ENCODE measurements at regions not wholly inside any gene's neighbourhood (a gene's known extent, or its start where the extent isn't known, plus 50 kb on each side); places are given as distances from the start of the nearest gene placed in this dataset.
"Not testable (repeated sequence)": the region's sequence is repeated elsewhere in the genome, so short reads cannot be mapped to it uniquely, and the experiment has no call there.

DNA sequence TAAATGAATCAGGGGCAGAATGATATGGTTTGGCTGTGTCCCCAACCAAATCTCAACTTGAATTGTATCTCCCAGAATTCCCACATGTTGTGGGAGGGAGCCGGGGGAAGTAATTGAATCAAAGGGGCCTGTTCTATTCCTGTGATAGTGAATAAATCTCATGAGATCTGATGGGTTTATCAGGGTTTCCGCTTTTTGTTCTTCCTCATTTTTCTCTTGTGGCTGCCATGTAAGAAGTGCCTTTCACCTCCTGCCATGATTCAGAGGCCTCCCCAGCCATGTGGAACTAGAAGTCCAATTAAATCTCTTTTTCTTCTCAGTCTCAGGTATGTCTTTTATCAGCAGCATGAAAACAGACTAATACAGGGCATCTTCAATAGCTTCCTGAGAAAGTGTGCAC is 107.0 kb downstream of the OTUD1 start:
- not testable (repeated sequence) for DNase-seq

- DNase-seq, result no peak
Measured at GRCh38 chr10:23556727-23557440, 118.0 kb downstream of the OTUD1 start.

- no peak for DNase-seq
Measured at GRCh38 chr10:23557777-23558176, 118.9 kb downstream of the OTUD1 start.

- DNase-seq, result no peak
Measured at GRCh38 chr10:23558361-23558799, 119.5 kb downstream of the OTUD1 start.

GRCh38 chr10:23568996-23569395 is 130.1 kb downstream of the OTUD1 start:
- DNase-seq, result no peak

DNA sequence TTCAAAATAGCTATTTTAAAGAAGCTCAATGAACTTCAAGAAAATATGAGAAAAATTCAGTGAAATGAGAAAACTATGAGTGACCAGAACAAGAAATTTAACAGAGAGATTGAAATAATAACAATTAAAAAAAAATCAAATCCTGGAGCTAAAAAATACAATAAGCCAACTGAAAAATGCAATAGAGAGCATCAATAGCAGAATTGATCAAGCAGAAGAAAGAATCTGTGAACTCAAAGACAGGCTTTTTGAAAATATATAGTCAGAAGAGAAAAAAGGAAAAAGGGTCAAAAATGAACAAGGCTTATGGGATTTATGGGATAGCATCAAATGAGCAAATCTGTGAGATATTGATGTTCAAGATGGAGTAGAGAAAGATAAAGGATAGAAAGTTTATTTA is 133.0 kb downstream of the OTUD1 start:
- no peak for DNase-seq

DNA sequence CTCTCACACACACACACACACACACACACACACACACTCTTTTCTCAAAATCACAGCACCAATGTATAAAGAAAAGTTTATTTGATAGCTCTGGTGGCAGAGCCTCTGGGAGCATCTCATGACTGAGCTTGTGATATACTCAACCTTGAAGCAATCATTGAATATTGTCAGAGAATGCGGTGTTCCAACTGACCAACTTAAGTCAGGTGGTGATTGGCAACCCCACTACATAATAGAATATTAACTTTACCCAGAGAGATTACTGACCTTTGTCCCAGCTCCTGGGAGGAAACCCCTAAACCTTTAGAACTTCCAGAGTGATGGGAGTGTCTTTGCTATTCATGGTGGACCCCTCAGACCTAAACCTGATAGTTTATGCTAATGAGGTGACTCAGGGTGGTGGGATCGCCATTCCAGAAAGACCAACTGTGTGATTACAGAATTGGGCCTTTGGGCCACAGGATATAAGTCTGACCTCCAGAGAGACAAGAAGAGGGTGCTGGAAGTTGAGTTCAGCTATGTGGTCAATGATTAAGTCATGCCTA is 143.1 kb downstream of the OTUD1 start:
- no peak for DNase-seq

DNA sequence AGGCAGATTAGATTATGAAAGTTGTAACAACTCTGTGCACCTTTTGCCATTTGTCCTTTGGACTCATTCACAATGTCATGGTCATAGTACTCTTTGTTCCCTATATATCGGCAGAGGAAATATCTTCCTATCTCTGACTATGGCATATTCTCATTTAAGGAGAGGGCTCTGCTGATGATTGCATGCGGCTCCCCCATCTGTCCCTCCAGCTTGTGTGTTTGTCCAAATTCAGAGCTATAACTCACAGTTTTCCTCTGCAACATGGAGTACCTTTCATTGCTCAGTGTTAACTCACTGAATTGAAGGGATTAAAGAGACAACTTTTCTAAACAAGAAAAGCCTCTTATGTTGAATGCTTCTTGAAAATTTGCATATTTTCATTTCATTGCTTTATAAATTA is 145.5 kb downstream of the OTUD1 start:
- no peak for DNase-seq

- DNase-seq, result no peak
Measured at GRCh38 chr10:23585186-23585585, 146.3 kb downstream of the OTUD1 start.

GRCh38 chr10:23585666-23586065 is 146.8 kb downstream of the OTUD1 start:
- DNase-seq, result no peak

GRCh38 chr10:23595278-23595677 is 156.4 kb downstream of the OTUD1 start:
- DNase-seq, result not testable (repeated sequence)

GRCh38 chr10:23604613-23605012 is 165.7 kb downstream of the OTUD1 start:
- DNase-seq, result no peak

- DNase-seq, result no peak
Measured at GRCh38 chr10:23606456-23606855, 167.6 kb downstream of the OTUD1 start.

DNA sequence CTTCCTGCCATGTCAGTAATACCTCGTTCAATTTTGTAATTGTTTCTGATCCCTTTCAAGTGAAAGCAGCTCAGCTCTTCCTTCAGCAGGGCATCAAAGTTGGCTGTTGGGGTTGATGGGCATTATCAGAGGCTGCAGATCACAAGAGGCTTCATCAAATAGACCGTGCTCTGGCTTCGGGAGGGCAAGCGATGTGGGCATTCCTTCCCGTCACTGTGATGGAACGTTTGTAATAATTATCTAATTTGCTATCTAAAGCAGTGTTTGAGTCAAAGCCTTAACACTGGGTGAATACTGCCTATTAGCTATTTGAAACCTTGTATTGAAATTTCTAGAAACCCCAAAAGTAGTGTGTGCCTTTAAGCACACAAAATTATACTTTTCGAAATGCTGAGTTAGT is 170.1 kb downstream of the OTUD1 start:
- no peak for DNase-seq

GRCh38 chr10:23610626-23611307 is 171.9 kb downstream of the OTUD1 start:
- no peak for DNase-seq

DNA sequence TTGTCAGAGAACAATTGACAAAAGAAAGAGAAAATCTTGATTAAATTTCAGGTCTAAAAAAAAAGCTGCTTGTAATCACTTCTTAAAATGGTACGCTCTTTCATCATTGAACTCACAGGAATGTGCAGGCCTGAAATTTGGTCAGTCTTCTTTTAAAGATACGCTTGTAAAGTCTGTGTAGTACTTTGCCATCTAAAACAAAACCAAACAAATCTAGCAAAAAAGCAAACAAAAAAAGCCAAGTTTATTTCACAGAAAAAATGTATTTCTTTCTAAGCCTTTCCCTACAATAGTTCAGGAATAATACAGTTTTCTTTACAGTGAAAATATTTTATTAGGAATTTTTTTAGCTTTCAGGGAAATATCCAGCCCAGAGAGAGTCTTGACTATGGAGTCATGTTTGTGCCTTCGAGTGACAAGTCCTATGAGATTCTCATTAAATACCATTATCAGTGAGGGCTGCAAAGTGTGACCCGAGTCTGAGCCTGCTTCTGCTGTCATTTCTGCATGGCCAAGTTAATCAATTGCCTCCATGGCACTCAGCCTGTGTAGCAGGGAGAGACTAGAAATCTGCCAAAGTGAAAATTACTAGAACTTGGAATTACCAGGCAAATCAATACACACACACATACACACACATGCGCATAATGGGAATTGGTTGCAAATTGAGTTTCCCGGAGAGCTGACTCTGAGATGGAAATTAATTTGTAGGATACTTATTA is 172.6 kb downstream of the OTUD1 start:
- DNase-seq, result no peak

DNA sequence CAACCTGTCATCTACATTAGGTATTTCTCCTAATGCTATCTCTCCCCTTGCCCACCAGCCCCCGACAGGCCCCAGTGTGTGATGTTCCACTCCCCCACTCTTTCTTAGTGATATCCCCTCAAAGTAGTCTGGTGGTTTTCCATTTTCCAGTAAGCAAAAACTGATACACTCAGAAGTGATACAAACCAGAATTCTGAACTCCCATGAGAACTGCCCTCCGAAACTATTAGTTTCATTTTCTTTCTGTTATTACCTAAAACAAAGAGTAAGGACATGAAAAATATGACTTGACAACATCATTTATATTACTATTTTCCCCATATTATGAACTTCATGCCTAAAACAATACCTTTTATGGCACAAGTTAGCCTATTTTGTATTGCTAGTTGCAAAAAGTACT is 175.0 kb downstream of the OTUD1 start:
- no peak for DNase-seq

GRCh38 chr10:23614483-23614882 is 175.6 kb downstream of the OTUD1 start:
- DNase-seq, result no peak

- no peak for DNase-seq
Measured at GRCh38 chr10:23630376-23630775, 191.5 kb downstream of the OTUD1 start.

DNA sequence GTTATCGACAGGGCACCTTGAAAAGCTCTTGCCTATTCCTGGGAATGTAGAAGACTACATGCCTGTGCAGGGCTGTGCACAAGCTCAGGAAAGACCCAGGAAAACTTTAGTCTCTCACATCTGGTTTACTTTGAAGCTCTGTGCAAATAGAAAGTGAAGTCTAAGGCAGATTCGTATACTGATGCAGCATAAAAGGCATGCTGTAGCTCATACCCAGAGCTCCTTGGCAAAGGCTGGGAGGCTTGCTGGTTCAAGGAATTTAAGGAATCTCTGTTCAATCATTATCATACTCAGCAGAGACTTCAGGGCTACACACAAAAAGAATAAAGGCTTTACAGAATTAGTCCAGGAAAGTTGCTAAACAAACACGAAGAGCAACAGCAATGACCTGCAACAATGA is 192.0 kb downstream of the OTUD1 start:
- DNase-seq, result no peak

- DNase-seq, result no peak
Measured at GRCh38 chr10:23643111-23643780, 204.4 kb downstream of the OTUD1 start.

GRCh38 chr10:23648618-23649017 is 209.7 kb downstream of the OTUD1 start:
- no peak for DNase-seq

DNA sequence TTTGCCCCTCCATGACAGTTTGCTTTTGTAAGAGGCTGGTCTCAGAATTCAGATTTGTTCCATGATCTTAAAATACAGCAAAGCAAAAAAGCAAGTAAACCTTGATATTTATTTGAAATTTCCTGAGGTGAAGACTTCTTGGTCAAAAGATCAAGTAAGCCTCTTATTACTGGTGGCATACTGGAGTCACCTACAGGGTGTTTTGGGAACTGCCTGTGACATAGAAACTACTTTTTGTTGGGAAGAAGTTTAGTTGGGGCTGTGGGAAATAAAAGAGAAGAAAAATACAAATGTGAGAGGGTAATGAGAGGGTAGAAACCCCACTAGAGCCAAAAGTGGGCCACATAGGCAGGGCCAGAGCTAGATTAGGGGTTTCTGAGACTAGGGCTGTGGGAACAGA is 217.9 kb downstream of the OTUD1 start:
- no peak for DNase-seq

Data from NCI-H526 treated with DMSO at 0.1 percent for 48 hours (cell line).